ENCODE measurements at regions not wholly inside any gene's neighbourhood (a gene's known extent, or its start where the extent isn't known, plus 50 kb on each side); places are given as distances from the start of the nearest gene placed in this dataset.

DNA sequence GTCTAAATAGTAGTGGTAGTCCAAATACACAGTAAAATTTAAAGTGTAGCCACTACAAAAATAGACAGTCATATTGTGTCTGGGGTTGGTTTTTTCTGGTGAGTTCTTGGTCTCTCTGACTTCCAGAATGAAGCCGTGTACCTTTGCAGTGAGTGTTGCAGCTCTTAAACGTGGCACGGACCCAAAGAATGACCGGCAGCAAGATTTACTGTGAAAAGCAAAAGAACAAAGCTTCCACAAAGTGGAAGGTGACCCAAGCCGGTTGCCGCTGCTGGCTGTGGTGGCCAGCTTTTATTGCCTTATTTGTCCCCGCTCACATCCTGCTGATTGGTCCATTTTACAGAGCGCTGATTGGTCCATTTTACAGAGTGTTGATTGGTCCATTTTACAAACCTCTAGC lies 188.7 kb downstream of the ZNF608 start:
- Histone ChIP-seq H3K36me3 (no peaks in the 10 kb centered on the region), H3K27ac (no peak overlapping the region), H3K27me3 (no peaks in the 10 kb centered on the region), H3K9me3 (no peaks in the 10 kb centered on the region), H3K4me1 (no peaks in the 10 kb centered on the region), H3K4me3 (no peak overlapping the region)
- TF ChIP-seq, protein P1, sequence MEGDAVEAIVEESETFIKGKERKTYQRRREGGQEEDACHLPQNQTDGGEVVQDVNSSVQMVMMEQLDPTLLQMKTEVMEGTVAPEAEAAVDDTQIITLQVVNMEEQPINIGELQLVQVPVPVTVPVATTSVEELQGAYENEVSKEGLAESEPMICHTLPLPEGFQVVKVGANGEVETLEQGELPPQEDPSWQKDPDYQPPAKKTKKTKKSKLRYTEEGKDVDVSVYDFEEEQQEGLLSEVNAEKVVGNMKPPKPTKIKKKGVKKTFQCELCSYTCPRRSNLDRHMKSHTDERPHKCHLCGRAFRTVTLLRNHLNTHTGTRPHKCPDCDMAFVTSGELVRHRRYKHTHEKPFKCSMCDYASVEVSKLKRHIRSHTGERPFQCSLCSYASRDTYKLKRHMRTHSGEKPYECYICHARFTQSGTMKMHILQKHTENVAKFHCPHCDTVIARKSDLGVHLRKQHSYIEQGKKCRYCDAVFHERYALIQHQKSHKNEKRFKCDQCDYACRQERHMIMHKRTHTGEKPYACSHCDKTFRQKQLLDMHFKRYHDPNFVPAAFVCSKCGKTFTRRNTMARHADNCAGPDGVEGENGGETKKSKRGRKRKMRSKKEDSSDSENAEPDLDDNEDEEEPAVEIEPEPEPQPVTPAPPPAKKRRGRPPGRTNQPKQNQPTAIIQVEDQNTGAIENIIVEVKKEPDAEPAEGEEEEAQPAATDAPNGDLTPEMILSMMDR (IDR thresholded peaks at IDR 0.05): no peak
- TF ChIP-seq POLR2A (IDR thresholded peaks at IDR 0.05): no peak
- no peak for DNase-seq

DNA sequence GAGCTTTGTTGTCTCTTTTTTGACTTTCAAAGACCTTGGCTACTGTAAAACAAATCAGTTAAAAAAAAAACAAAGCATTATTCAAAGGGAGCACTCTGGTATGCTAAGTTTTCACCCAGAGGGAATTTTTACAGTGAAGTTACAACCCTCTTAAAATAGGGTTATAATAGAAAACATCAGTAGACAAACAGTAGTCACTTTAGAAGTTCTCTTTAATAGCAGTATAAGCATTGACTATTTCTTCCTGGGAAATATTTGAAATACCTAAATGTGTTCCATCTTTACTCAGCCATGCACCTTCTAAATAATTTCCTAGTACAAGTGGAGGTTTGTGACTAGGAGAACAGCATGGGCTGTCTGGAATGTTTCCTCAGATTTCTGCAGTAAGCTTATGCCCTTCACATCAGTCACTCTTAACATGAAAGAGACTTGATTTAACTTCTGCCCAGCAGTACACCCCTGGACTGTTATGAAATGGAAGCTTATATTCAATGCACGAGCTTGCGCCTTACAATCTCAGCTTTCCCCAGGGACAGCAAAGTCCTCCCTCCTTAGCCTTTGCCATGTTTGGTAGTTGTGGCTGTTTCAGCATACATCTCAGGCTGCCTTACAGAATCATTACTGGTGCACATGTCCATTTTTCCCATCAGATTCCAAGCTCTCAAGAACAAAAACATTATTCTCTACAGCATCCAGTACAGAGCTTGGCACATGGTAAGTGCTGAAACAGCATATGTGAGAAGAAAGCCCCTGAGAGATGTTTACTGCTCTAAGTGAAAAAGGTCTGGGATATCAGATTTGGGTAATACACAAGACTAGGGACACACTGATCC lies 191.5 kb downstream of the ZNF608 start:
- Histone ChIP-seq H3K9me3 (no peaks in the 10 kb centered on the region), H3K4me3 (no peak overlapping the region), H3K27me3 (no peaks in the 10 kb centered on the region), H3K36me3 (no peaks in the 10 kb centered on the region), H3K4me1 (no peaks in the 10 kb centered on the region), H3K27ac (no peak overlapping the region)
- no peak for DNase-seq
- TF ChIP-seq, protein P1 (IDR thresholded peaks at IDR 0.05): no peak
- TF ChIP-seq POLR2A (IDR thresholded peaks at IDR 0.05): no peak

DNA sequence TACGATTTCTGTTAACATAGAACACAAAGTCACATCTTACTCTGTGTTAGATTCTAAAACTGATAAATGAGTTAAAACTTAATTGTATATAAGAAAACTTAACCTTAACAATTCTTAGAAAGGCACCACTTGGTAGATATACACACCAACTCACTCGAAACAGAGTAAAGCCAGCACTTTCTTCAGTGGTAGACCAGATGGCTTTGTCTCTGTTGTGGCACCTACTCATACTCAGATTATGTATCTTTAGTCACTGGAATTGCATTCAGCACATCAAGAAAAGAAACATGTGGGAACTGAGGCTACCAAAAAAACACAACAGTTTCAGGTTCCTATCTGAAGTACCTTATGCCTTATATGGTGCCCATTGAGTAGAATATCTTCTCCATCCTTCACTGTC lies 192.5 kb downstream of the ZNF608 start:
- H3K27ac ChIP-seq: no peak overlapping the region
- H3K36me3 ChIP-seq: no peaks in the 10 kb centered on the region
- no peaks in the 10 kb centered on the region for H3K4me1 ChIP-seq
- DNase-seq: no peak
- H3K9me3 ChIP-seq: no peaks in the 10 kb centered on the region
- TF ChIP-seq POLR2A (IDR thresholded peaks at IDR 0.05): no peak
- TF ChIP-seq, protein P1 (IDR thresholded peaks at IDR 0.05): no peak
- H3K27me3 ChIP-seq: no peaks in the 10 kb centered on the region
- no peak overlapping the region for H3K4me3 ChIP-seq

DNA sequence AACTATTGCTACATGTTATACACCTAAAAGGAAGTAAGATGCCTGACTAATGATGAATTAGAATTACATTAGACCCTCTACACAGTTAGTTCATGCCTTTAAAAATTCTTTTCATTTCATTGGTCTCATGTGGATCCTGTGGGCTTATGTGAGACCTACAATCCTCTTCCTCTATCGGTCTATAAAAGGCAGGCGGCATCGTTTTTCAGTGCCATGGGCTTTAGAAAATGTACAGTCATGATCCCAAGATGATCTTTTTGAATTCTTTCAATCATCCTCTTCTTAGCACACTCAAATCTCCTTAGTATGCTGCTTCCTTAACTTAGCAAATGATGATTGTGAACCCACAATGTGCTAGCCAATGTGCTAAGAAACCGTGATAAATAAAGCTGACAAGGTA lies 193.9 kb downstream of the ZNF608 start:
- Histone ChIP-seq H3K9me3 (no peaks in the 10 kb centered on the region), H3K27ac (no peak overlapping the region), H3K4me3 (no peak overlapping the region), H3K4me1 (no peaks in the 10 kb centered on the region), H3K36me3 (no peaks in the 10 kb centered on the region), H3K27me3 (no peaks in the 10 kb centered on the region)
- no peak for TF ChIP-seq POLR2A (IDR thresholded peaks at IDR 0.05)
- TF ChIP-seq, protein P1 (IDR thresholded peaks at IDR 0.05): no peak
- no peak for DNase-seq

DNA sequence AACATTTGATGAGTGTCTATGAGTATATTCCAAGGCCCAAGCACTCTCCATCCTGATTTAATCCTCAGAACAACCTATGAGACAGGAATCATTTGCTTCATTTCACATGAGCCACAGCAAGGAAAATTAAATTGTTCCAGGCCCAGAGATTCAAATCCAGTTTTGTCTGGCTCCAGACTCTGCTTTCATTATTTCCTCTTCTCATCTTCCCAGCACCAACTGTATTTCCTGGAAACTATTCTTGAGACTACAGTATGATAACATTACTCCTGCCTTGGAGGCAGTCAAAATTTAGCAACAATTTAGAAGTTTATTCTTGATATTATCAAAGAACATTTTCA lies 194.5 kb downstream of the ZNF608 start:
- H3K9me3 ChIP-seq: no peaks in the 10 kb centered on the region
- TF ChIP-seq, protein P1 (IDR thresholded peaks at IDR 0.05): no peak
- no peak for TF ChIP-seq POLR2A (IDR thresholded peaks at IDR 0.05)
- H3K36me3 ChIP-seq: no peaks in the 10 kb centered on the region
- no peak overlapping the region for H3K27ac ChIP-seq
- no peak overlapping the region for H3K4me3 ChIP-seq
- H3K27me3 ChIP-seq: no peaks in the 10 kb centered on the region
- no peak for DNase-seq
- no peaks in the 10 kb centered on the region for H3K4me1 ChIP-seq
